GM23338 (cell line): ENCODE measurements at regions not wholly inside any gene's neighbourhood (a gene's known extent, or its start where the extent isn't known, plus 50 kb on each side); places are given as distances from the start of the nearest gene placed in this dataset.

Experiments used
- EZH2 ChIP-seq: fragments of 200-600 bp; sonication (generic); IDR thresholded peaks from one replicate; pipeline ENCODE4 v1.8.0; 2017; ENCODE audit warnings: antibody characterized with exemption, mild to moderate bottlenecking, low read depth; ENCODE audit not compliant: unreplicated experiment
- STAT1 ChIP-seq: IDR thresholded peaks from one replicate; pipeline ENCODE4 v1.6.1; 2016; ENCODE audit warnings: antibody characterized with exemption; ENCODE audit not compliant: unreplicated experiment
- TF ChIP-seq, protein P1 (sequence below), 2 experiments: fragments of 200-600 bp in 1 of 2; sonication (generic) in 1 of 2; conservative IDR thresholded peaks; 2 replicates each; pipeline versions ENCODE4 v1.5.1 to v1.6.1; 2016 to 2017; ENCODE audit warnings: antibody characterized with exemption in 2 of 2, low read depth in 2 of 2, mild to moderate bottlenecking in 2 of 2, moderate library complexity in 1 of 2
- TF ChIP-seq, protein P2 (sequence below): IDR thresholded peaks from one replicate; pipeline ENCODE4 v1.6.1; 2018; ENCODE audit warnings: antibody characterized with exemption; ENCODE audit not compliant: unreplicated experiment

DNA sequence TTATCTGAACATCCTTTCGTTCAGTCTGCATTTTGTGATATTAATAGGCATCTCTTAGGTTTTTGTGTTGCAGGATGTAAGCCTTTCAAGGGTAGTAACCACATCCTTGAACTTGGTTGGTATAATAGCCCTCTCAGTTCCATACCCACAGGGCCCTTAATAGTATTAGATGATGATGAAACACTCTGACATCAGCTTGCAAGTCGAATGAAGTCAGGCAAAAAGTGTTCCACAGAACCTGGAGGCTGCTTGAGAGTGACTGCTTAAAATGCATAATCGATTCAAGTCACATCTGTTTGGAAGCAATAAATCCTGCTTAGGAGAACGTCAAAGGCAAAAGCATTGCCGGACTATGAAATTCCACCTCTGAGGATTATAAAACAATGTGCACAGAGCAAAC, 415.6 kb upstream of the KAZN start:
- TF ChIP-seq EZH2: no peak
- TF ChIP-seq, protein P1, sequence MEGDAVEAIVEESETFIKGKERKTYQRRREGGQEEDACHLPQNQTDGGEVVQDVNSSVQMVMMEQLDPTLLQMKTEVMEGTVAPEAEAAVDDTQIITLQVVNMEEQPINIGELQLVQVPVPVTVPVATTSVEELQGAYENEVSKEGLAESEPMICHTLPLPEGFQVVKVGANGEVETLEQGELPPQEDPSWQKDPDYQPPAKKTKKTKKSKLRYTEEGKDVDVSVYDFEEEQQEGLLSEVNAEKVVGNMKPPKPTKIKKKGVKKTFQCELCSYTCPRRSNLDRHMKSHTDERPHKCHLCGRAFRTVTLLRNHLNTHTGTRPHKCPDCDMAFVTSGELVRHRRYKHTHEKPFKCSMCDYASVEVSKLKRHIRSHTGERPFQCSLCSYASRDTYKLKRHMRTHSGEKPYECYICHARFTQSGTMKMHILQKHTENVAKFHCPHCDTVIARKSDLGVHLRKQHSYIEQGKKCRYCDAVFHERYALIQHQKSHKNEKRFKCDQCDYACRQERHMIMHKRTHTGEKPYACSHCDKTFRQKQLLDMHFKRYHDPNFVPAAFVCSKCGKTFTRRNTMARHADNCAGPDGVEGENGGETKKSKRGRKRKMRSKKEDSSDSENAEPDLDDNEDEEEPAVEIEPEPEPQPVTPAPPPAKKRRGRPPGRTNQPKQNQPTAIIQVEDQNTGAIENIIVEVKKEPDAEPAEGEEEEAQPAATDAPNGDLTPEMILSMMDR (conservative IDR thresholded peaks at IDR 0.05; ENCODE audit: low read depth in 2 of 2): no peak
- TF ChIP-seq, protein P2, sequence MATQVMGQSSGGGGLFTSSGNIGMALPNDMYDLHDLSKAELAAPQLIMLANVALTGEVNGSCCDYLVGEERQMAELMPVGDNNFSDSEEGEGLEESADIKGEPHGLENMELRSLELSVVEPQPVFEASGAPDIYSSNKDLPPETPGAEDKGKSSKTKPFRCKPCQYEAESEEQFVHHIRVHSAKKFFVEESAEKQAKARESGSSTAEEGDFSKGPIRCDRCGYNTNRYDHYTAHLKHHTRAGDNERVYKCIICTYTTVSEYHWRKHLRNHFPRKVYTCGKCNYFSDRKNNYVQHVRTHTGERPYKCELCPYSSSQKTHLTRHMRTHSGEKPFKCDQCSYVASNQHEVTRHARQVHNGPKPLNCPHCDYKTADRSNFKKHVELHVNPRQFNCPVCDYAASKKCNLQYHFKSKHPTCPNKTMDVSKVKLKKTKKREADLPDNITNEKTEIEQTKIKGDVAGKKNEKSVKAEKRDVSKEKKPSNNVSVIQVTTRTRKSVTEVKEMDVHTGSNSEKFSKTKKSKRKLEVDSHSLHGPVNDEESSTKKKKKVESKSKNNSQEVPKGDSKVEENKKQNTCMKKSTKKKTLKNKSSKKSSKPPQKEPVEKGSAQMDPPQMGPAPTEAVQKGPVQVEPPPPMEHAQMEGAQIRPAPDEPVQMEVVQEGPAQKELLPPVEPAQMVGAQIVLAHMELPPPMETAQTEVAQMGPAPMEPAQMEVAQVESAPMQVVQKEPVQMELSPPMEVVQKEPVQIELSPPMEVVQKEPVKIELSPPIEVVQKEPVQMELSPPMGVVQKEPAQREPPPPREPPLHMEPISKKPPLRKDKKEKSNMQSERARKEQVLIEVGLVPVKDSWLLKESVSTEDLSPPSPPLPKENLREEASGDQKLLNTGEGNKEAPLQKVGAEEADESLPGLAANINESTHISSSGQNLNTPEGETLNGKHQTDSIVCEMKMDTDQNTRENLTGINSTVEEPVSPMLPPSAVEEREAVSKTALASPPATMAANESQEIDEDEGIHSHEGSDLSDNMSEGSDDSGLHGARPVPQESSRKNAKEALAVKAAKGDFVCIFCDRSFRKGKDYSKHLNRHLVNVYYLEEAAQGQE: no peak
- TF ChIP-seq STAT1: no peak
